PFSK-1 (cell line): ENCODE measurements at regions not wholly inside any gene's neighbourhood (a gene's known extent, or its start where the extent isn't known, plus 50 kb on each side); places are given as distances from the start of the nearest gene placed in this dataset.

ENCODE experiments used
- FOXP2 ChIP-seq: optimal IDR thresholded peaks from 2 replicates; pipeline ENCODE3; 2011; ENCODE audit warnings: borderline replicate concordance, control low read depth, inconsistent platforms; ENCODE audit not compliant: insufficient read depth; ENCODE audit errors: extremely low read length, extremely low read depth
- POLR2AphosphoS5 ChIP-seq: IDR thresholded peaks from 2 replicates; pipeline ENCODE4 v1.6.1; 2012; ENCODE audit warnings: low read depth, mild to moderate bottlenecking, control low read depth, low read length, moderate library complexity
- REST ChIP-seq, 2 experiments: IDR thresholded peaks; 2 replicates each; pipeline versions ENCODE4 v1.6.1 to v1.8.0; 2011 to 2012; ENCODE audit warnings: low read depth in 2 of 2, low read length in 2 of 2, control low read depth in 1 of 2, inconsistent platforms in 1 of 2, mild to moderate bottlenecking in 1 of 2, moderate library complexity in 1 of 2; ENCODE audit not compliant: insufficient read depth in 1 of 2
- SIN3A ChIP-seq: IDR thresholded peaks from 2 replicates; pipeline ENCODE4 v1.6.1; 2012; ENCODE audit warnings: mild to moderate bottlenecking, low read length, moderate library complexity, borderline replicate concordance; ENCODE audit not compliant: insufficient read depth
- TAF1 ChIP-seq: IDR thresholded peaks from 2 replicates; pipeline ENCODE4 v1.6.1; 2012; ENCODE audit warnings: low read length, control low read depth, borderline replicate concordance; ENCODE audit not compliant: insufficient read depth

- TF ChIP-seq FOXP2, result no peak
- TF ChIP-seq TAF1, result no peak
- no peak for TF ChIP-seq POLR2AphosphoS5
- no peak for TF ChIP-seq SIN3A
- TF ChIP-seq REST (IDR thresholded peaks at IDR 0.05; ENCODE audit: insufficient read depth in 1 of 2, low read depth in 2 of 2, low read length in 2 of 2), result no peak
Observed at GRCh38 chr10:52484206-52485065, 170.4 kb downstream of the DKK1 start.

- TF ChIP-seq FOXP2, result no peak
- TF ChIP-seq POLR2AphosphoS5, result no peak
- TF ChIP-seq TAF1, result no peak
- TF ChIP-seq SIN3A, result no peak
- TF ChIP-seq REST (IDR thresholded peaks at IDR 0.05; ENCODE audit: insufficient read depth in 1 of 2, low read depth in 2 of 2, low read length in 2 of 2), result no peak
Observed at GRCh38 chr10:52485462-52485861, 171.4 kb downstream of the DKK1 start.

- TF ChIP-seq TAF1, result no peak
- no peak for TF ChIP-seq POLR2AphosphoS5
- TF ChIP-seq REST (IDR thresholded peaks at IDR 0.05; ENCODE audit: insufficient read depth in 1 of 2, low read depth in 2 of 2, low read length in 2 of 2), result no peak
- TF ChIP-seq SIN3A, result no peak
- TF ChIP-seq FOXP2, result no peak
Observed at GRCh38 chr10:52486840-52487611, 172.9 kb downstream of the DKK1 start.

GRCh38 chr10:52488606-52489485 lies 174.8 kb downstream of the DKK1 start:
- TF ChIP-seq POLR2AphosphoS5 (no peak), SIN3A (no peak), REST (IDR thresholded peaks at IDR 0.05; ENCODE audit: insufficient read depth in 1 of 2, low read depth in 2 of 2, low read length in 2 of 2) (no peak), TAF1 (no peak), FOXP2 (no peak)
